ENCODE measurements at regions not wholly inside any gene's neighbourhood (a gene's known extent, or its start where the extent isn't known, plus 50 kb on each side); places are given as distances from the start of the nearest gene placed in this dataset.
"Not testable (repeated sequence)": the region's sequence is repeated elsewhere in the genome, so short reads cannot be mapped to it uniquely, and the experiment has no call there.

GRCh38 chr11:34824425-34824824 is 91.8 kb downstream of the APIP start:
- CTCF ChIA-PET, result no interaction called here
- POLR2A ChIA-PET, result no interaction called here
- TF ChIP-seq L3MBTL2 (conservative IDR thresholded peaks at IDR 0.05) (no peak), PKNOX1 (IDR thresholded peaks at IDR 0.05) (no peak), FOXM1 (IDR thresholded peaks at IDR 0.05; ENCODE audit: borderline replicate concordance) (no peak), FOXK2 (IDR thresholded peaks at IDR 0.05) (no peak), ELF4 (IDR thresholded peaks at IDR 0.05) (no peak), ZNF384 (IDR thresholded peaks at IDR 0.05) (no peak), SUZ12 (IDR thresholded peaks at IDR 0.05) (no peak), TARDBP (IDR thresholded peaks at IDR 0.05) (no peak), CTBP1 (IDR thresholded peaks at IDR 0.05; ENCODE audit: borderline replicate concordance) (no peak), FOXA1 (IDR thresholded peaks at IDR 0.05) (no peak)
- DNase-seq (ENCODE audit: extremely low spot score), result no peak

GRCh38 chr11:34823639-34824038 is 92.5 kb downstream of the APIP start:
- POLR2A ChIA-PET, result no interaction called here
- no peak for DNase-seq (ENCODE audit: extremely low spot score)
- TF ChIP-seq TARDBP (IDR thresholded peaks at IDR 0.05) (no peak), ZNF384 (IDR thresholded peaks at IDR 0.05) (no peak), CTBP1 (IDR thresholded peaks at IDR 0.05; ENCODE audit: borderline replicate concordance) (no peak), BHLHE40 (IDR thresholded peaks at IDR 0.05; ENCODE audit: borderline replicate concordance) (no peak), L3MBTL2 (conservative IDR thresholded peaks at IDR 0.05) (no peak), FOXM1 (IDR thresholded peaks at IDR 0.05; ENCODE audit: borderline replicate concordance) (no peak)
- CTCF ChIA-PET, result no interaction called here

- ChIA-PET CTCF (no interaction called here), POLR2A (no interaction called here)
- no peak for DNase-seq (ENCODE audit: extremely low spot score)
- no peak for TF ChIP-seq FOXM1 (IDR thresholded peaks at IDR 0.05; ENCODE audit: borderline replicate concordance)
- TF ChIP-seq SUZ12 (IDR thresholded peaks at IDR 0.05), result no peak
- no peak for TF ChIP-seq HDGF (IDR thresholded peaks at IDR 0.05; ENCODE audit: borderline replicate concordance)
- no peak for TF ChIP-seq SP1 (IDR thresholded peaks at IDR 0.05)
- TF ChIP-seq NFRKB (IDR thresholded peaks at IDR 0.05), result no peak
- TF ChIP-seq ELF4 (IDR thresholded peaks at IDR 0.05), result no peak
- TF ChIP-seq BHLHE40 (IDR thresholded peaks at IDR 0.05; ENCODE audit: borderline replicate concordance), result no peak
- TF ChIP-seq LEF1 (IDR thresholded peaks at IDR 0.05; ENCODE audit: borderline replicate concordance), result no peak
- no peak for TF ChIP-seq ARNT (IDR thresholded peaks at IDR 0.05)
- TF ChIP-seq CTBP1 (IDR thresholded peaks at IDR 0.05; ENCODE audit: borderline replicate concordance), result no peak
- no peak for TF ChIP-seq TARDBP (IDR thresholded peaks at IDR 0.05)
- TF ChIP-seq PKNOX1 (IDR thresholded peaks at IDR 0.05), result no peak
- TF ChIP-seq FOXA1 (IDR thresholded peaks at IDR 0.05), result no peak
- no peak for TF ChIP-seq ZNF384 (IDR thresholded peaks at IDR 0.05)
- TF ChIP-seq L3MBTL2 (conservative IDR thresholded peaks at IDR 0.05), result no peak
These were observed 93.0 kb downstream of the APIP start for GRCh38 chr11:34823197-34823596.

- POLR2A ChIA-PET, result no interaction called here
- TF ChIP-seq PKNOX1 (IDR thresholded peaks at IDR 0.05) (no peak), HDGF (IDR thresholded peaks at IDR 0.05; ENCODE audit: borderline replicate concordance) (no peak), ZNF384 (IDR thresholded peaks at IDR 0.05) (no peak), BHLHE40 (IDR thresholded peaks at IDR 0.05; ENCODE audit: borderline replicate concordance) (no peak), ARNT (IDR thresholded peaks at IDR 0.05) (no peak), L3MBTL2 (conservative IDR thresholded peaks at IDR 0.05) (no peak), FOXM1 (IDR thresholded peaks at IDR 0.05; ENCODE audit: borderline replicate concordance) (no peak), FOXA1 (IDR thresholded peaks at IDR 0.05) (no peak), FOXK2 (IDR thresholded peaks at IDR 0.05) (no peak), CTBP1 (IDR thresholded peaks at IDR 0.05; ENCODE audit: borderline replicate concordance) (no peak), SUZ12 (IDR thresholded peaks at IDR 0.05) (no peak), NFRKB (IDR thresholded peaks at IDR 0.05) (no peak), ELF4 (IDR thresholded peaks at IDR 0.05) (no peak), TARDBP (IDR thresholded peaks at IDR 0.05) (no peak)
- DNase-seq (ENCODE audit: extremely low spot score), result no peak
- CTCF ChIA-PET, result no interaction called here
These were observed 96.3 kb downstream of the APIP start for GRCh38 chr11:34819740-34820482.

GRCh38 chr11:34817812-34818211 is 98.4 kb downstream of the APIP start:
- CTCF ChIA-PET; DNase-seq (ENCODE audit: extremely low spot score); POLR2A ChIA-PET: not testable (repeated sequence)

- CTCF ChIA-PET, result no interaction called here
- POLR2A ChIA-PET, result no interaction called here
- DNase-seq (ENCODE audit: extremely low spot score), result no peak
- TF ChIP-seq ARNT (IDR thresholded peaks at IDR 0.05) (no peak), BHLHE40 (IDR thresholded peaks at IDR 0.05; ENCODE audit: borderline replicate concordance) (no peak), SP1 (IDR thresholded peaks at IDR 0.05) (no peak), SUZ12 (IDR thresholded peaks at IDR 0.05) (no peak), NFRKB (IDR thresholded peaks at IDR 0.05) (no peak), HDGF (IDR thresholded peaks at IDR 0.05; ENCODE audit: borderline replicate concordance) (no peak), FOXK2 (IDR thresholded peaks at IDR 0.05) (no peak), FOXM1 (IDR thresholded peaks at IDR 0.05; ENCODE audit: borderline replicate concordance) (no peak), TARDBP (IDR thresholded peaks at IDR 0.05) (no peak), CTBP1 (IDR thresholded peaks at IDR 0.05; ENCODE audit: borderline replicate concordance) (no peak), ZNF384 (IDR thresholded peaks at IDR 0.05) (no peak), L3MBTL2 (conservative IDR thresholded peaks at IDR 0.05) (no peak), ELF4 (IDR thresholded peaks at IDR 0.05) (no peak), LEF1 (IDR thresholded peaks at IDR 0.05; ENCODE audit: borderline replicate concordance) (no peak), FOXA1 (IDR thresholded peaks at IDR 0.05) (no peak), PKNOX1 (IDR thresholded peaks at IDR 0.05) (no peak)
These were observed 99.4 kb downstream of the APIP start for GRCh38 chr11:34816698-34817213.

Measured in HEK293T (cell line).